NB4 (cell line): ENCODE measurements at regions not wholly inside any gene's neighbourhood (a gene's known extent, or its start where the extent isn't known, plus 50 kb on each side); places are given as distances from the start of the nearest gene placed in this dataset.

ENCODE experiments used
- MYC ChIP-seq: IDR thresholded peaks from 2 replicates; pipeline ENCODE4 v1.6.1; 2011; ENCODE audit warnings: low read depth, low read length
- POLR2A ChIP-seq: IDR thresholded peaks from 2 replicates; pipeline ENCODE4 v1.6.1; 2011; ENCODE audit warnings: mild to moderate bottlenecking; ENCODE audit not compliant: insufficient read length; ENCODE audit errors: extremely low read depth
- TF ChIP-seq, protein P1 (sequence below): IDR thresholded peaks from 2 replicates; pipeline ENCODE4 v1.6.1; 2011; ENCODE audit warnings: low read depth, low read length
- TF ChIP-seq, protein P2 (sequence below): IDR thresholded peaks from one replicate; pipeline ENCODE4 v1.5.1; 2012; ENCODE audit warnings: low read depth, low read length

GRCh38 chr3:153338487-153338886 is 176.5 kb downstream of the RAP2B start:
- TF ChIP-seq, protein P1, sequence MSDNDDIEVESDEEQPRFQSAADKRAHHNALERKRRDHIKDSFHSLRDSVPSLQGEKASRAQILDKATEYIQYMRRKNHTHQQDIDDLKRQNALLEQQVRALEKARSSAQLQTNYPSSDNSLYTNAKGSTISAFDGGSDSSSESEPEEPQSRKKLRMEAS, result no peak
- TF ChIP-seq, protein P2, sequence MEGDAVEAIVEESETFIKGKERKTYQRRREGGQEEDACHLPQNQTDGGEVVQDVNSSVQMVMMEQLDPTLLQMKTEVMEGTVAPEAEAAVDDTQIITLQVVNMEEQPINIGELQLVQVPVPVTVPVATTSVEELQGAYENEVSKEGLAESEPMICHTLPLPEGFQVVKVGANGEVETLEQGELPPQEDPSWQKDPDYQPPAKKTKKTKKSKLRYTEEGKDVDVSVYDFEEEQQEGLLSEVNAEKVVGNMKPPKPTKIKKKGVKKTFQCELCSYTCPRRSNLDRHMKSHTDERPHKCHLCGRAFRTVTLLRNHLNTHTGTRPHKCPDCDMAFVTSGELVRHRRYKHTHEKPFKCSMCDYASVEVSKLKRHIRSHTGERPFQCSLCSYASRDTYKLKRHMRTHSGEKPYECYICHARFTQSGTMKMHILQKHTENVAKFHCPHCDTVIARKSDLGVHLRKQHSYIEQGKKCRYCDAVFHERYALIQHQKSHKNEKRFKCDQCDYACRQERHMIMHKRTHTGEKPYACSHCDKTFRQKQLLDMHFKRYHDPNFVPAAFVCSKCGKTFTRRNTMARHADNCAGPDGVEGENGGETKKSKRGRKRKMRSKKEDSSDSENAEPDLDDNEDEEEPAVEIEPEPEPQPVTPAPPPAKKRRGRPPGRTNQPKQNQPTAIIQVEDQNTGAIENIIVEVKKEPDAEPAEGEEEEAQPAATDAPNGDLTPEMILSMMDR, result no peak
- TF ChIP-seq POLR2A (no peak), MYC (no peak)
